Lower leg skin (tissue), 3 donors: ENCODE measurements at regions not wholly inside any gene's neighbourhood (a gene's known extent, or its start where the extent isn't known, plus 50 kb on each side); places are given as distances from the start of the nearest gene placed in this dataset.

ENCODE experiments used
- POLR2A ChIP-seq, 2 donors: fragments of 450-650 bp; IDR thresholded peaks; one replicate each; pipeline ENCODE4 v1.6.1; 2016 to 2017; ENCODE audit warnings: antibody characterized with exemption in 2 of 2, mild to moderate bottlenecking in 1 of 2, moderate library complexity in 1 of 2
- TF ChIP-seq, protein P1 (sequence below), 3 donors: fragments of 450-650 bp; IDR thresholded peaks; one replicate each; pipeline ENCODE4 v1.5.1; 2016; ENCODE audit warnings: antibody characterized with exemption in 3 of 3, mild to moderate bottlenecking in 3 of 3, moderate library complexity in 2 of 3

DNA sequence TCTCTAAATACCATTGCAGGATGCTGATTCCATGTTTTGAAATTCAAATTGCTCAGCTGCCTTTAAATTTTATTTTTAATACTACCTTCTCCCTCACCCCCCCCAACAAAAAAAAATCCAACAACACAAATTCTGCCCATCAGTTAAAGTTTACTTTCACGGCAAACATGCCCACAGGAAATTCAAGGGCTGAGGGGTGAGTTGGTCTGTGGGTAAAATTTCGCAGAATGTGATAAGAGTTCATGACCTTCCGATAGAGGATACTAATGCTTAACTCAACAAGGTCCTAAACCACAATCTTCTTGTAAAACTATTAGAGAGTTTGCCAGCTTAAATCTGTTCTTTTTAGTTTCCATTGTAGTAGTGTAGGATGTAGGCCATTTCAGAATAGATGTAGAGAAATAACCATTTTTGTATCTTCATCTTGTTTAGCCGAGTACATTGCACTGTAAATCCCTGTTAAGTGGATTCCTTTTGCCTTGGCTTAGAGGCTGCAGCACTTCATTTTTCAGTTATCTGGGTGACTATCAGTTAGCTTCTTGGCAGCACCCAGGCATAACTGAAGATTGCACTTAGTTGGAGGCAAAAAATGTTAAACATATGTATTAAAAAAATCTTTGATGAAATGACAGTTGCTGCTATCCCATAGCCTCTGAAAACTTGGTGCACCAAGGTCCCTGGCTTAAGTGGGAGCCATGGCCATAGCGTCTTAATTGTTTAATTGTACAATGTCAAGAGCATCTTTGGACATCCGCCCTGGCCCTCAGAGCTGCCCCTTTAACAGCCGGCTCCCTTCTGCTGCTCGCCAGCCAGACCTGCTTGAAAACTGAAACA is 232.3 kb downstream of the HAUS1 start:
- TF ChIP-seq POLR2A (IDR thresholded peaks at IDR 0.05), result no peak
- TF ChIP-seq, protein P1, sequence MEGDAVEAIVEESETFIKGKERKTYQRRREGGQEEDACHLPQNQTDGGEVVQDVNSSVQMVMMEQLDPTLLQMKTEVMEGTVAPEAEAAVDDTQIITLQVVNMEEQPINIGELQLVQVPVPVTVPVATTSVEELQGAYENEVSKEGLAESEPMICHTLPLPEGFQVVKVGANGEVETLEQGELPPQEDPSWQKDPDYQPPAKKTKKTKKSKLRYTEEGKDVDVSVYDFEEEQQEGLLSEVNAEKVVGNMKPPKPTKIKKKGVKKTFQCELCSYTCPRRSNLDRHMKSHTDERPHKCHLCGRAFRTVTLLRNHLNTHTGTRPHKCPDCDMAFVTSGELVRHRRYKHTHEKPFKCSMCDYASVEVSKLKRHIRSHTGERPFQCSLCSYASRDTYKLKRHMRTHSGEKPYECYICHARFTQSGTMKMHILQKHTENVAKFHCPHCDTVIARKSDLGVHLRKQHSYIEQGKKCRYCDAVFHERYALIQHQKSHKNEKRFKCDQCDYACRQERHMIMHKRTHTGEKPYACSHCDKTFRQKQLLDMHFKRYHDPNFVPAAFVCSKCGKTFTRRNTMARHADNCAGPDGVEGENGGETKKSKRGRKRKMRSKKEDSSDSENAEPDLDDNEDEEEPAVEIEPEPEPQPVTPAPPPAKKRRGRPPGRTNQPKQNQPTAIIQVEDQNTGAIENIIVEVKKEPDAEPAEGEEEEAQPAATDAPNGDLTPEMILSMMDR (IDR thresholded peaks at IDR 0.05), result no peak
